A549 (cell line): ENCODE measurements at regions not wholly inside any gene's neighbourhood (a gene's known extent, or its start where the extent isn't known, plus 50 kb on each side); places are given as distances from the start of the nearest gene placed in this dataset.
A peak's percentile ranks its signal among the peaks of the same experiment; 100 is the strongest.

Source experiments
- ATAC-seq, 2 experiments: fragments of 200-7000 bp in 1 of 2; fragments of >200 bp in 1 of 2; cut with Nextera tagmentation in 1 of 2; cut with Tn5 transposase in 1 of 2; 3 replicates each; pipeline versions ENCODE4 v1.8.0 to v1.9.1; 2018 to 2020; ENCODE audit warnings: mild to moderate bottlenecking in 1 of 2, moderate library complexity in 1 of 2
- CTCF ChIA-PET: fragments of 300-600 bp; sonication (Branson Sonifier 250); formaldehyde crosslinking; extraction: SDS; loops from one replicate; lab custom pipeline; 2021; ENCODE audit warnings: antibody characterized with exemption, inconsistent platforms; lab: Yijun Ruan, JAX
- POLR2A ChIA-PET: fragments of 350-600 bp; formaldehyde crosslinking; extraction: SDS; loops from one replicate; lab custom pipeline; 2021; ENCODE audit warnings: antibody characterized with exemption, inconsistent platforms; lab: Yijun Ruan, JAX
- DNase-seq, 2 experiments: peaks; one replicate each; pipeline versions ENCODE4 v3.0.0 to v3.0.0-alpha.2; 2011 to 2016; ENCODE audit warnings: low read depth in 1 of 2, low spot score in 1 of 2
- FAIRE-seq: peaks from 2 replicates; lab custom pipeline; 2011; peaks lifted over from hg19 to GRCh38; lab: Jason Lieb, UNC
- H3K27ac ChIP-seq, 2 experiments: fragments of >200 bp; sonication (Bioruptor Twin); formaldehyde crosslinking; 3 replicates each; pipeline ENCODE4 v1.5.1; 2016 to 2017
- H3K4me1 ChIP-seq: fragments of >200 bp; sonication (Bioruptor Twin); formaldehyde crosslinking; 3 replicates; pipeline ENCODE4 v1.6.1; 2016
- H3K4me2 ChIP-seq: fragments of >200 bp; sonication (Bioruptor Twin); formaldehyde crosslinking; 3 replicates; pipeline ENCODE4 v1.6.1; 2016
- H3K4me3 ChIP-seq: fragments of >200 bp; sonication (Bioruptor Twin); formaldehyde crosslinking; 3 replicates; pipeline ENCODE4 v1.5.1; 2016
- H3K9me3 ChIP-seq: fragments of >200 bp; sonication (Bioruptor Twin); formaldehyde crosslinking; 3 replicates; pipeline ENCODE4 v1.6.1; 2016
- CBX8 ChIP-seq: fragments of 200-600 bp; sonication (generic); IDR thresholded peaks from 2 replicates; pipeline ENCODE4 v1.6.1; 2016
- CEBPB ChIP-seq, 2 experiments: fragments of >200 bp in 1 of 2; sonication (Bioruptor Twin) in 1 of 2; formaldehyde crosslinking in 1 of 2; IDR thresholded peaks; 2 replicates each; pipeline ENCODE4 v1.6.1; 2012 to 2016
- EP300 ChIP-seq, 2 experiments: fragments of >200 bp; sonication (Bioruptor Twin); formaldehyde crosslinking; IDR thresholded peaks; 2 replicates in 1 of 2; 3 replicates in 1 of 2; pipeline ENCODE4 v1.6.1; 2016 to 2017
- FOSL2 ChIP-seq, 2 experiments: fragments of 450-650 bp in 1 of 2; fragments of >200 bp in 1 of 2; sonication (Bioruptor Twin) in 1 of 2; formaldehyde crosslinking; IDR thresholded peaks; 2 replicates each; pipeline versions ENCODE4 v1.5.0 to v1.6.1; 2016 to 2020; ENCODE audit warnings: mild to moderate bottlenecking in 1 of 2, moderate library complexity in 1 of 2
- GATA3 ChIP-seq: IDR thresholded peaks from 2 replicates; pipeline ENCODE4 v1.6.1; 2012; ENCODE audit warnings: borderline replicate concordance
- HDAC2 ChIP-seq: fragments of 200-600 bp; sonication (generic); IDR thresholded peaks from 2 replicates; pipeline ENCODE4 v1.6.1; 2016
- JUNB ChIP-seq: fragments of >200 bp; sonication (Bioruptor Twin); formaldehyde crosslinking; IDR thresholded peaks from 2 replicates; pipeline ENCODE4 v1.6.1; 2016
- KDM1A ChIP-seq: fragments of 200-600 bp; sonication (generic); IDR thresholded peaks from 2 replicates; pipeline ENCODE4 v1.6.1; 2016; ENCODE audit warnings: low read depth, mild to moderate bottlenecking
- MAFK ChIP-seq: fragments of 450-650 bp; IDR thresholded peaks from 2 replicates; pipeline ENCODE4 v1.6.1; 2014; ENCODE audit not compliant: partially characterized antibody
- MAX ChIP-seq: IDR thresholded peaks from 2 replicates; pipeline ENCODE4 v1.6.1; 2012
- PHF8 ChIP-seq: fragments of 200-600 bp; sonication (generic); IDR thresholded peaks from 2 replicates; pipeline ENCODE4 v1.6.1; 2016; ENCODE audit warnings: low read depth, mild to moderate bottlenecking, antibody characterized with exemption, moderate library complexity, borderline replicate concordance
- POLR2AphosphoS2 ChIP-seq: conservative IDR thresholded peaks from 2 replicates; pipeline ENCODE4 v1.6.1; 2012; ENCODE audit warnings: low read length, improper control_type of control experiment, inconsistent platforms
- RAD21 ChIP-seq, 2 experiments: fragments of >200 bp in 1 of 2; sonication (Bioruptor Twin) in 1 of 2; formaldehyde crosslinking in 1 of 2; IDR thresholded peaks in 1 of 2; conservative IDR thresholded peaks in 1 of 2; 2 replicates in 1 of 2; 3 replicates in 1 of 2; pipeline ENCODE4 v1.6.1; 2012 to 2018; ENCODE audit warnings: inconsistent platforms in 1 of 2
- RNF2 ChIP-seq: fragments of 200-600 bp; sonication (generic); IDR thresholded peaks from 2 replicates; pipeline ENCODE4 v1.6.1; 2016; ENCODE audit warnings: low read depth, mild to moderate bottlenecking, antibody characterized with exemption, moderate library complexity, borderline replicate concordance
- TP53 ChIP-seq: fragments of 250-450 bp; sonication (Bioruptor Pico); IDR thresholded peaks from 2 replicates; pipeline ENCODE4 v1.5.0; 2021; ENCODE audit warnings: mild to moderate bottlenecking, moderate library complexity
- WGBS: methylation state at CpG from one replicate; pipeline ENCODE4 v1.1.6; 2017; ENCODE audit errors: missing lambda C conversion rate; 5-methylcytosine and 5-hydroxymethylcytosine counted together
- TF ChIP-seq, protein P1 (sequence below): fragments of 250-450 bp; sonication (Bioruptor Pico); IDR thresholded peaks from 2 replicates; pipeline ENCODE4 v1.5.0; 2021; ENCODE audit warnings: mild to moderate bottlenecking, moderate library complexity, borderline replicate concordance

GRCh38 chr5:142216931-142217330 is 107.9 kb downstream of the SPRY4 start:
- Histone ChIP-seq H3K4me1 (peaks cover 28% of the 10 kb centered on the region), H3K4me3 (no peak overlapping the region), H3K27ac (no peak overlapping the region), H3K4me2 (peak overlapping the region; percentile 61; the same call in 1 of the 3 replicates), H3K9me3 (no peaks in the 10 kb centered on the region)
- DNase-seq: no peak
- 63% methylated on average over 3 of the region's 3 CpGs for WGBS
- TF ChIP-seq PHF8 (no peak), POLR2AphosphoS2 (no peak), CBX8 (no peak), HDAC2 (no peak), RNF2 (no peak), TP53 (CRISPR knock-in tag) (no peak), EP300 (IDR thresholded peaks at IDR 0.05) (no peak)
- TF ChIP-seq, protein P1, sequence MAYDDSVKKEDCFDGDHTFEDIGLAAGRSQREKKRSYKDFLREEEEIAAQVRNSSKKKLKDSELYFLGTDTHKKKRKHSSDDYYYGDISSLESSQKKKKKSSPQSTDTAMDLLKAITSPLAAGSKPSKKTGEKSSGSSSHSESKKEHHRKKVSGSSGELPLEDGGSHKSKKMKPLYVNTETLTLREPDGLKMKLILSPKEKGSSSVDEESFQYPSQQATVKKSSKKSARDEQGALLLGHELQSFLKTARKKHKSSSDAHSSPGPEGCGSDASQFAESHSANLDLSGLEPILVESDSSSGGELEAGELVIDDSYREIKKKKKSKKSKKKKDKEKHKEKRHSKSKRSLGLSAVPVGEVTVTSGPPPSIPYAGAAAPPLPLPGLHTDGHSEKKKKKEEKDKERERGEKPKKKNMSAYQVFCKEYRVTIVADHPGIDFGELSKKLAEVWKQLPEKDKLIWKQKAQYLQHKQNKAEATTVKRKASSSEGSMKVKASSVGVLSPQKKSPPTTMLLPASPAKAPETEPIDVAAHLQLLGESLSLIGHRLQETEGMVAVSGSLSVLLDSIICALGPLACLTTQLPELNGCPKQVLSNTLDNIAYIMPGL (CRISPR knock-in tag): no peak
- CTCF ChIA-PET: interaction anchor here (1.3 to 1.7 kb wide), 2 partner anchors 10 to 332 kb away, joined by 3 to 6 read pairs; no protein-coding TSS in a partner anchor
- no peak for ATAC-seq
- POLR2A ChIA-PET: interaction anchor here (1.4 kb wide), 2 partner anchors 108 to 139 kb away, joined by 5 read pairs; partner anchors contain the start of gene SPRY4
- FAIRE-seq: no peak

DNA sequence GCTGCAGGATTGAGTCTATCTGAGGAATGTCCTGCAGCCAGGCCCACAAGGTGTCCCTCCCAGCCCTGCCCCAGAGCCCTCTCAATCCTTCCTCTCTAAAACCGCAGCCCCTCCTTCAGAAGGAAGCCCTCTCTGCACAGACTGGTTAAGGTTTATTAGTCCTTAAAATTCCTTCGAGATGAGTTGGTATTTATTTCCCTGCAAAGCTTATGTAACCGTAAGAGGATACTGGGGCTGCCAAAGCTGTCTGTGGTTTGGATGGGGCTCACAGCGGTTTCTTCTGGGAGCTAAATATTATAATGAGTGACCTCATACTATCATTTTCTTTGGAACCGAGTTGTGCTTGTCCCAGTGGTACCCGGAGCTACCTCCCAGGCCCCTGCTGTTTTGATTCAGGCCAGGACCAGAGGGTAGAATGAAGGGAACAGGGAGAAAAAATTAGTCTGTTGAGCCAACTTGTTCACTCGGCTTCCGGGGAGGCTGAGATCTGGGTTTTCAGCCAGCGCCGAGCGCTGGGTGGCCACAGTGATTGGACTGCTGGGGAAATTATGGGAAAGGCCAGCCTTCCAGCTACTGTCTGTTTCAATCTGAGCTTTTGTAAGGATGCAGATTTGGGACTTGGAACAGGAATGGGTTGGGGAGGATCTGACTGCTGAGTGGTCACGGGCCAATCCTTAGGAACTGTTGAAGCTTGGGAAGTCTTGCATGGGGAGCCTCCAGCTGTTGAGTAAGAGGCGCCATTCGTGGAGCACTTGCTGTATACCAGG is 107.5 kb downstream of the NDFIP1 start:
- TF ChIP-seq CEBPB (IDR thresholded peaks at IDR 0.05) (peak in 1 of 2 experiments; percentile 62; a peak in 1 of 4 replicates), JUNB (0 out of 2 replicates have a peak, but pooled peaks have one; percentile 17), MAX (no peak), KDM1A (no peak), RAD21 (conservative IDR thresholded peaks at IDR 0.05 in 1 of 2, IDR thresholded peaks at IDR 0.05 in 1 of 2) (peak in 1 of 2 experiments; percentile 10; a peak in 1 of 5 replicates), GATA3 (peak; percentile 14; the same call in 1 of the 2 replicates), FOSL2 (IDR thresholded peaks at IDR 0.05) (peak; percentile 29; the same call in 1 of the 2 replicates), FOSL2 (CRISPR knock-in tag; IDR thresholded peaks at IDR 0.05) (peak; percentile 52)
- 40% methylated on average over 14 of the region's 14 CpGs for WGBS
- ATAC-seq (peak; percentile 66 to 90), FAIRE-seq (no peak), DNase-seq (peak; percentile 57 to 65)
- no peak overlapping the region for H3K4me3 ChIP-seq
- H3K4me2 ChIP-seq: peak overlapping the region; percentile 61
- H3K27ac ChIP-seq: peak overlapping the region; percentile 15 to 59; a peak in 5 of 6 replicates
- ChIA-PET POLR2A (interaction anchor here (0.5 to 1.4 kb wide), 3 partner anchors 107 to 140 kb away, joined by 3 to 5 read pairs (median 5); partner anchors contain the start of gene SPRY4), CTCF (interaction anchor here (1.1 to 2.0 kb wide), 4 partner anchors 9 to 333 kb away, joined by 3 to 6 read pairs (median 4); no protein-coding TSS in a partner anchor)
- no peaks in the 10 kb centered on the region for H3K9me3 ChIP-seq
- peaks cover 22% of the 10 kb centered on the region for H3K4me1 ChIP-seq

GRCh38 chr5:142213077-142213476 is 104.5 kb downstream of the NDFIP1 start:
- FAIRE-seq (no peak), DNase-seq (no peak), ATAC-seq (no peak)
- H3K4me2 ChIP-seq: no peak overlapping the region
- POLR2A ChIA-PET: no interaction called here
- no peak overlapping the region for H3K4me3 ChIP-seq
- H3K4me1 ChIP-seq: peaks cover 15% of the 10 kb centered on the region
- WGBS: 89% methylated on average over 2 of the region's 2 CpGs
- no peaks in the 10 kb centered on the region for H3K9me3 ChIP-seq
- no peak for TF ChIP-seq MAFK
- CTCF ChIA-PET: interaction anchor here (0.9 to 1.1 kb wide), 2 partner anchors 9 to 336 kb away, joined by 3 read pairs; no protein-coding TSS in a partner anchor
- no peak overlapping the region for H3K27ac ChIP-seq
